ENCODE measurements at regions not wholly inside any gene's neighbourhood (a gene's known extent, or its start where the extent isn't known, plus 50 kb on each side); places are given as distances from the start of the nearest gene placed in this dataset.

- BruUV-seq (replicated peaks): no TSS peak
- Histone ChIP-seq H3K4ac (ENCODE audit: low read depth, low read length) (no peak overlapping the region), H2BK120ac (ENCODE audit: low read depth, low read length) (no peak overlapping the region), H2AK9ac (replicated peaks; ENCODE audit: low read depth, low read length, poor library complexity) (no peak overlapping the region), H3K56ac (ENCODE audit: extremely low read depth, insufficient read depth, low read length) (no peak overlapping the region), H3K23ac (ENCODE audit: low read depth, low read length) (no peak overlapping the region), H3K9ac (ENCODE audit: low read depth, low read length) (no peak overlapping the region), H3K4me1 (ENCODE audit: control insufficient read depth, insufficient read depth, low read length) (no peaks in the 10 kb centered on the region), H2BK5ac (ENCODE audit: low read depth, low read length, poor library complexity, severe bottlenecking) (no peak overlapping the region), H3K79me1 (ENCODE audit: low read depth in 1 of 2, low read length in 2 of 2) (no peaks in the 10 kb centered on the region), H3K27ac (ENCODE audit: insufficient read depth, low read length) (no peak overlapping the region), H3K18ac (ENCODE audit: low read depth, low read length) (no peak overlapping the region), H2BK15ac (ENCODE audit: low read depth, low read length) (no peak overlapping the region), H4K5ac (ENCODE audit: low read depth, low read length) (no peak overlapping the region), H2AFZ (replicated peaks; ENCODE audit: low read length, poor library complexity) (no peak overlapping the region), H3K36me3 (ENCODE audit: control insufficient read depth, insufficient read depth, low read length) (no peaks in the 10 kb centered on the region), H3K14ac (replicated peaks; ENCODE audit: low read depth, low read length) (no peak overlapping the region), H3K9me1 (ENCODE audit: insufficient read depth, low read length) (no peaks in the 10 kb centered on the region), H3K27me3 (ENCODE audit: control insufficient read depth, insufficient read depth, low read length) (0 out of 2 replicates have a peak, but pooled peaks cover 1% of the 10 kb centered on the region), H3K4me2 (ENCODE audit: low read depth, low read length) (no peak overlapping the region), H3K9me3 (ENCODE audit: control insufficient read depth, insufficient read depth, low read length) (no peaks in the 10 kb centered on the region), H2BK20ac (ENCODE audit: low read depth, low read length) (no peak overlapping the region), H3K4me3 (ENCODE audit: insufficient read depth, low read depth, low read length) (no peak overlapping the region), H4K8ac (ENCODE audit: low read depth in 2 of 2, low read length in 2 of 2) (no peak overlapping the region), H4K91ac (ENCODE audit: insufficient read depth, low read depth, low read length) (no peak overlapping the region), H2AK5ac (ENCODE audit: low read depth, low read length) (no peak overlapping the region), H4K20me1 (ENCODE audit: insufficient read depth, low read length) (no peaks in the 10 kb centered on the region)
- no peak for DNase-seq
- intact Hi-C loops (cut with micrococcal nuclease): no loop called here
- ATAC-seq (ENCODE audit: low read depth): no peak
- CTCF ChIA-PET: interaction anchor here (0.6 kb wide), 1 partner anchor 199 kb away, joined by 3 read pairs; no protein-coding TSS in a partner anchor
- no peak for TF ChIP-seq ELK1 (IDR thresholded peaks at IDR 0.05; ENCODE audit: borderline replicate concordance, low read depth, low read length)
- no peak for TF ChIP-seq CTCF (conservative IDR thresholded peaks at IDR 0.05; ENCODE audit: low read depth, low read length)
- no peak for TF ChIP-seq USF2 (IDR thresholded peaks at IDR 0.05; ENCODE audit: low read depth, low read length)
- TF ChIP-seq CHD1 (IDR thresholded peaks at IDR 0.05; ENCODE audit: low read depth, low read length): no peak
- no peak for TF ChIP-seq RAD21 (IDR thresholded peaks at IDR 0.05; ENCODE audit: low read length)
- no peak for TF ChIP-seq NFE2L2 (IDR thresholded peaks at IDR 0.05; ENCODE audit: low read depth, low read length)
- TF ChIP-seq MXI1 (IDR thresholded peaks at IDR 0.05; ENCODE audit: borderline replicate concordance, low read depth, low read length): no peak
- no peak for TF ChIP-seq RCOR1 (IDR thresholded peaks at IDR 0.05; ENCODE audit: insufficient replicate concordance, low read length)
- no peak for TF ChIP-seq MAFK (IDR thresholded peaks at IDR 0.05; ENCODE audit: low read depth, low read length)
- no peak for TF ChIP-seq FOS (IDR thresholded peaks at IDR 0.05; ENCODE audit: low read depth, low read length)
- TF ChIP-seq CEBPB (IDR thresholded peaks at IDR 0.05; ENCODE audit: low read depth, low read length): no peak
- no peak for TF ChIP-seq POLR2A (IDR thresholded peaks at IDR 0.05; ENCODE audit: low read depth, low read length)
- no peak for TF ChIP-seq BHLHE40 (IDR thresholded peaks at IDR 0.05; ENCODE audit: low read depth, low read length)
- TF ChIP-seq MAZ (IDR thresholded peaks at IDR 0.05; ENCODE audit: borderline replicate concordance, low read depth, low read length): no peak
- TF ChIP-seq SMC3 (IDR thresholded peaks at IDR 0.05; ENCODE audit: low read depth, low read length): no peak
- TF ChIP-seq RFX5 (IDR thresholded peaks at IDR 0.05; ENCODE audit: low read depth, low read length): no peak
- WGBS, 2 experiments (ENCODE audit: extremely low coverage in 2 of 2, insufficient read length in 1 of 2): no CpG with 5 or more reads among the region's 1 CpG
- in situ Hi-C loops (cut with MboI; ENCODE audit: low sequenced_read_pairs): no loop called here
- POLR2A ChIA-PET (ENCODE audit: unreplicated experiment): no interaction called here
- dilution Hi-C loops (cut with HindIII; ENCODE audit: low sequenced_read_pairs, unreplicated experiment): no loop called here
These were observed 391.0 kb downstream of the GPAT3 start for GRCh38 chr4:83926950-83927349.

Data from IMR-90 (cell line).